ENCODE measurements at regions not wholly inside any gene's neighbourhood (a gene's known extent, or its start where the extent isn't known, plus 50 kb on each side); places are given as distances from the start of the nearest gene placed in this dataset.

GRCh38 chr2:236702657-236703372 lies 133.2 kb downstream of the ACKR3 start:
- H3K27me3 ChIP-seq: no peaks in the 10 kb centered on the region
- no peak overlapping the region for H3K27ac ChIP-seq
- H3K4me3 ChIP-seq: no peak overlapping the region
- no peaks in the 10 kb centered on the region for H3K36me3 ChIP-seq
- 81 to 93% (median 91%) methylated on average over 14 of the region's 14 CpGs for WGBS, 4 donors
- DNase-seq (no peak), ATAC-seq (no peak)
- intact Hi-C loops (cut with DNase I): no loop called here
- H3K4me1 ChIP-seq: peaks cover 0 to 15% (median 0%) of the 10 kb centered on the region in 12 donors
- H3K9me3 ChIP-seq: no peaks in the 10 kb centered on the region
- no peak for TF ChIP-seq CTCF (IDR thresholded peaks at IDR 0.05)
- TF ChIP-seq POLR2A (IDR thresholded peaks at IDR 0.05): no peak

DNA sequence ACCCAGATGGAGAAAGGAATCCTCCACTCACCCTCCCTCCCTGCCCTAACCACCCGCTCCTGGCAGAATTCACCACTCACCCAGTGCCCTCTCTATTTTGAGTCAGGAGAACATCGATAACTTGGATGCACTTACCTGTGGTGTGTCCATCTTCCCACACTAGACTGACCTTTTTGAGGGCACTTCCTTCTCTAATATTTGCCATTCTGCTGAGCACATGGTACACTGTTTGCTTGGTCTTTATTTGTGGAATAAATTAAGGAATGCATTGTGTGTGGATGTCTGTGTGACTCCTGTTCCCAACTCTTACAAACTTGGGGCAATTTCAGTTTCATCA lies 133.7 kb downstream of the ACKR3 start:
- 89 to 96% (median 91%) methylated on average over 2 of the region's 2 CpGs for WGBS, 4 donors
- H3K27ac ChIP-seq: no peak overlapping the region
- no peaks in the 10 kb centered on the region for H3K9me3 ChIP-seq
- H3K4me3 ChIP-seq: no peak overlapping the region
- no peaks in the 10 kb centered on the region for H3K27me3 ChIP-seq
- ATAC-seq (no peak), DNase-seq (no peak)
- H3K4me1 ChIP-seq: peaks cover 0 to 15% (median 0%) of the 10 kb centered on the region in 12 donors
- intact Hi-C loops (cut with DNase I): no loop called here
- TF ChIP-seq POLR2A (IDR thresholded peaks at IDR 0.05) (no peak), CTCF (IDR thresholded peaks at IDR 0.05) (no peak)
- H3K36me3 ChIP-seq: no peaks in the 10 kb centered on the region

- peaks cover 0 to 15% (median 0%) of the 10 kb centered on the region in 12 donors for H3K4me1 ChIP-seq
These were observed 134.3 kb downstream of the ACKR3 start for GRCh38 chr2:236703906-236704305.

GRCh38 chr2:236704887-236705286 lies 135.3 kb downstream of the ACKR3 start:
- no peak for TF ChIP-seq POLR2A (IDR thresholded peaks at IDR 0.05)
- TF ChIP-seq CTCF (IDR thresholded peaks at IDR 0.05): no peak
- no peak overlapping the region for H3K27ac ChIP-seq
- intact Hi-C loops (cut with DNase I): no loop called here
- DNase-seq (no peak), ATAC-seq (no peak)
- no peaks in the 10 kb centered on the region for H3K27me3 ChIP-seq
- no peak overlapping the region for H3K4me3 ChIP-seq
- no peaks in the 10 kb centered on the region for H3K36me3 ChIP-seq
- 93 to 98% (median 94%) methylated on average over 6 of the region's 6 CpGs for WGBS, 4 donors
- no peaks in the 10 kb centered on the region for H3K9me3 ChIP-seq
- H3K4me1 ChIP-seq: peaks cover 0 to 15% (median 0%) of the 10 kb centered on the region in 12 donors

More at GRCh38 chr2:236703906-236704305, 134.3 kb downstream of the ACKR3 start:
- no peak overlapping the region for H3K4me3 ChIP-seq
- H3K27ac ChIP-seq: no peak overlapping the region
- H3K27me3 ChIP-seq: no peaks in the 10 kb centered on the region
- ATAC-seq (no peak), DNase-seq (no peak)
- no peaks in the 10 kb centered on the region for H3K9me3 ChIP-seq
- intact Hi-C loops (cut with DNase I): no loop called here
- TF ChIP-seq POLR2A (IDR thresholded peaks at IDR 0.05) (no peak), CTCF (IDR thresholded peaks at IDR 0.05) (no peak)
- WGBS, 4 donors: 88 to 99% (median 94%) methylated on average over 6 to 10 of the region's 10 CpGs
- no peaks in the 10 kb centered on the region for H3K36me3 ChIP-seq
